Bronchial epithelial cell (primary cell): ENCODE measurements at regions not wholly inside any gene's neighbourhood (a gene's known extent, or its start where the extent isn't known, plus 50 kb on each side); places are given as distances from the start of the nearest gene placed in this dataset.

Source experiments
- DNase-seq: peaks from one replicate; pipeline ENCODE4 v3.0.0-alpha.2; 2010; ENCODE audit warnings: low read depth
- FAIRE-seq: peaks from 2 replicates; lab custom pipeline; 2011; peaks lifted over from hg19 to GRCh38; lab: Jason Lieb, UNC
- H3K27me3 ChIP-seq: 2 replicates; pipeline ENCODE4 v1.5.1; 2011; ENCODE audit warnings: low read length; ENCODE audit not compliant: control insufficient read depth, insufficient read depth
- H3K36me3 ChIP-seq: 2 replicates; pipeline ENCODE4 v1.5.1; 2011; ENCODE audit warnings: low read length; ENCODE audit not compliant: control insufficient read depth, insufficient read depth
- H3K4me3 ChIP-seq: 2 replicates; pipeline ENCODE4 v1.5.1; 2011; ENCODE audit warnings: mild to moderate bottlenecking, low read depth, low read length, control low read depth
- CTCF ChIP-seq: IDR thresholded peaks from 2 replicates; pipeline ENCODE4 v1.5.1; 2011; ENCODE audit warnings: mild to moderate bottlenecking, moderate library complexity, low read length, control low read depth, inconsistent platforms; ENCODE audit not compliant: insufficient read depth, severe bottlenecking

GRCh38 chr9:78685471-78685870, 388.5 kb downstream of the PSAT1 start:
- no peak overlapping the region for H3K4me3 ChIP-seq
- DNase-seq (peak; percentile 64), FAIRE-seq (no peak)
- no peaks in the 10 kb centered on the region for H3K27me3 ChIP-seq
- H3K36me3 ChIP-seq, result no peaks in the 10 kb centered on the region
- TF ChIP-seq CTCF, result no peak

DNA sequence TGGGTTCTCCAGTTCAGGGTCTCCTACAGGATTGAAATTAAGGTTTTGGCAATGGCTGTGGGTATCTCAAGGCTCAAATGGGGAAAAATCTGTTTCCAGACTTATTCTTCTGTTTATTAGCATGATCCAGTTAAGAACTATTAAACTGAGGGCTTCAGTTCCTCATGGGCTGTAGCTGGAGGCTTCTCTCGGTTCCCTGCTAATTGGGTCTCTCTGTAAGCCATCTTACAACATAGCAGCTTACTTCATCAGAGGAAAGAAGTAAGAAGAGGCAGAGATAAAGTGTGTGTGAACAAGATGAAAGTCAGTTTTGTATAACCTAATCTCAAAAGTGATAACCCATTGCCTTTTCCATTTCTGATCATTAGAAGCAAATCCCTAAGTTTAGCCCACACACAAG, 391.9 kb downstream of the PSAT1 start:
- Histone ChIP-seq H3K36me3 (no peaks in the 10 kb centered on the region), H3K27me3 (no peaks in the 10 kb centered on the region), H3K4me3 (no peak overlapping the region)
- no peak for TF ChIP-seq CTCF
- FAIRE-seq (no peak), DNase-seq (no peak)

GRCh38 chr9:78691542-78691941, 394.6 kb downstream of the PSAT1 start:
- Histone ChIP-seq H3K36me3 (no peaks in the 10 kb centered on the region), H3K4me3 (no peak overlapping the region), H3K27me3 (no peaks in the 10 kb centered on the region)
- TF ChIP-seq CTCF, result no peak
- FAIRE-seq (no peak), DNase-seq (no peak)

DNA sequence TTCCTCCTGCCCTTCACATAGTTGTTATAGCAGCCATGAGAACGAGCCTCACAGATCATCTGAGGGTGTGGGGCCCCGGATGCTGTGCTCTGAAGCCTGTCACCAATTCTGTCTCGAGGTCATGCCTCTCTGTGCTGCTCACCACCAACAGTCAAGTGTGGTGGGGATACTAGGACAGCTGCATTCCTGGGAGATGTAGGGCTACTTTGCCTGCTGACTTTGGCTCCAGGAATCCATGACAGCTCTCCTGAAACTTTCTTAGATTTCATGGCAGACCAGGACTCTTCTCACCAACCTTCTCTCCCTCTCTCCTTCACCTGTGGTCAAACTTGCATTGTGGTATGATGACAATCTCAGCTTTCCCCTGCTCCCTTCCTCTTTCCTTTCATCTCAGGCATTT, 395.9 kb downstream of the PSAT1 start:
- no peak for TF ChIP-seq CTCF
- Histone ChIP-seq H3K27me3 (no peaks in the 10 kb centered on the region), H3K4me3 (no peak overlapping the region), H3K36me3 (no peaks in the 10 kb centered on the region)
- no peak for FAIRE-seq
- DNase-seq, result no peak

- H3K4me3 ChIP-seq, result no peak overlapping the region
- DNase-seq, result no peak
- H3K36me3 ChIP-seq, result no peaks in the 10 kb centered on the region
- TF ChIP-seq CTCF, result no peak
- no peaks in the 10 kb centered on the region for H3K27me3 ChIP-seq
- no peak for FAIRE-seq
These were observed 398.0 kb downstream of the PSAT1 start for GRCh38 chr9:78694974-78695373.

- H3K36me3 ChIP-seq, result no peaks in the 10 kb centered on the region
- no peaks in the 10 kb centered on the region for H3K27me3 ChIP-seq
- TF ChIP-seq CTCF, result no peak
- no peak for DNase-seq
- H3K4me3 ChIP-seq, result no peak overlapping the region
- no peak for FAIRE-seq
These were observed 398.6 kb downstream of the PSAT1 start for GRCh38 chr9:78695519-78695918.
